ENCODE measurements at regions not wholly inside any gene's neighbourhood (a gene's known extent, or its start where the extent isn't known, plus 50 kb on each side); places are given as distances from the start of the nearest gene placed in this dataset.

- Histone ChIP-seq H3K27me3 (ENCODE audit: control insufficient read depth in 1 of 2, insufficient read depth in 2 of 2, low read length in 2 of 2) (no peaks in the 10 kb centered on the region), H3K4me3 (ENCODE audit: low read depth in 1 of 2, low read length in 2 of 2) (no peak overlapping the region), H3K27ac (ENCODE audit: low read depth, low read length) (no peak overlapping the region), H3K4me1 (ENCODE audit: control insufficient read depth in 1 of 2, insufficient read depth in 2 of 2, low read length in 2 of 2) (no peaks in the 10 kb centered on the region), H3K9me3 (ENCODE audit: control insufficient read depth in 1 of 2, low read length in 2 of 2) (no peaks in the 10 kb centered on the region), H3K36me3 (ENCODE audit: control insufficient read depth in 1 of 2, insufficient read depth in 2 of 2, low read length in 2 of 2) (no peaks in the 10 kb centered on the region), H3K9ac (ENCODE audit: low read depth in 1 of 2, low read length in 2 of 2) (no peak overlapping the region)
Observed at GRCh38 chr3:113065336-113065735, 74.6 kb downstream of the GTPBP8 start.

GRCh38 chr3:113070072-113070640 lies 79.4 kb downstream of the GTPBP8 start:
- H3K27me3 ChIP-seq (ENCODE audit: control insufficient read depth in 1 of 2, insufficient read depth in 2 of 2, low read length in 2 of 2) = no peaks in the 10 kb centered on the region
- H3K9me3 ChIP-seq (ENCODE audit: control insufficient read depth in 1 of 2, low read length in 2 of 2) = no peaks in the 10 kb centered on the region
- H3K4me3 ChIP-seq (ENCODE audit: low read depth in 1 of 2, low read length in 2 of 2) = no peak overlapping the region
- no peaks in the 10 kb centered on the region for H3K4me1 ChIP-seq (ENCODE audit: control insufficient read depth in 1 of 2, insufficient read depth in 2 of 2, low read length in 2 of 2)
- H3K36me3 ChIP-seq (ENCODE audit: control insufficient read depth in 1 of 2, insufficient read depth in 2 of 2, low read length in 2 of 2) = no peaks in the 10 kb centered on the region
- no peak overlapping the region for H3K9ac ChIP-seq (ENCODE audit: low read depth in 1 of 2, low read length in 2 of 2)
- H3K27ac ChIP-seq (ENCODE audit: low read depth, low read length) = no peak overlapping the region

GRCh38 chr3:113070681-113071113 lies 79.9 kb downstream of the GTPBP8 start:
- H3K9ac ChIP-seq (ENCODE audit: low read depth in 1 of 2, low read length in 2 of 2) = no peak overlapping the region
- no peaks in the 10 kb centered on the region for H3K9me3 ChIP-seq (ENCODE audit: control insufficient read depth in 1 of 2, low read length in 2 of 2)
- no peak overlapping the region for H3K4me3 ChIP-seq (ENCODE audit: low read depth in 1 of 2, low read length in 2 of 2)
- no peaks in the 10 kb centered on the region for H3K27me3 ChIP-seq (ENCODE audit: control insufficient read depth in 1 of 2, insufficient read depth in 2 of 2, low read length in 2 of 2)
- no peaks in the 10 kb centered on the region for H3K4me1 ChIP-seq (ENCODE audit: control insufficient read depth in 1 of 2, insufficient read depth in 2 of 2, low read length in 2 of 2)
- no peaks in the 10 kb centered on the region for H3K36me3 ChIP-seq (ENCODE audit: control insufficient read depth in 1 of 2, insufficient read depth in 2 of 2, low read length in 2 of 2)
- no peak overlapping the region for H3K27ac ChIP-seq (ENCODE audit: low read depth, low read length)

GRCh38 chr3:113075588-113075987 lies 84.8 kb downstream of the GTPBP8 start:
- no peaks in the 10 kb centered on the region for H3K9me3 ChIP-seq (ENCODE audit: control insufficient read depth in 1 of 2, low read length in 2 of 2)
- no peaks in the 10 kb centered on the region for H3K27me3 ChIP-seq (ENCODE audit: control insufficient read depth in 1 of 2, insufficient read depth in 2 of 2, low read length in 2 of 2)
- H3K4me1 ChIP-seq (ENCODE audit: control insufficient read depth in 1 of 2, insufficient read depth in 2 of 2, low read length in 2 of 2) = no peaks in the 10 kb centered on the region
- no peak overlapping the region for H3K4me3 ChIP-seq (ENCODE audit: low read depth in 1 of 2, low read length in 2 of 2)
- no peak overlapping the region for H3K27ac ChIP-seq (ENCODE audit: low read depth, low read length)
- H3K36me3 ChIP-seq (ENCODE audit: control insufficient read depth in 1 of 2, insufficient read depth in 2 of 2, low read length in 2 of 2) = no peaks in the 10 kb centered on the region
- H3K9ac ChIP-seq (ENCODE audit: low read depth in 1 of 2, low read length in 2 of 2) = no peak overlapping the region

GRCh38 chr3:113079218-113079961 lies 88.6 kb downstream of the GTPBP8 start:
- no peaks in the 10 kb centered on the region for H3K9me3 ChIP-seq (ENCODE audit: control insufficient read depth in 1 of 2, low read length in 2 of 2)
- H3K27ac ChIP-seq (ENCODE audit: low read depth, low read length) = peak overlapping the region; percentile 41
- H3K9ac ChIP-seq (ENCODE audit: low read depth in 1 of 2, low read length in 2 of 2) = no peak overlapping the region

GRCh38 chr3:113084777-113085176 lies 94.0 kb downstream of the GTPBP8 start:
- Histone ChIP-seq H3K36me3 (ENCODE audit: control insufficient read depth in 1 of 2, insufficient read depth in 2 of 2, low read length in 2 of 2) (no peaks in the 10 kb centered on the region), H3K4me3 (ENCODE audit: low read depth in 1 of 2, low read length in 2 of 2) (no peak overlapping the region), H3K9me3 (ENCODE audit: control insufficient read depth in 1 of 2, low read length in 2 of 2) (no peaks in the 10 kb centered on the region), H3K27ac (ENCODE audit: low read depth, low read length) (no peak overlapping the region), H3K9ac (ENCODE audit: low read depth in 1 of 2, low read length in 2 of 2) (no peak overlapping the region), H3K27me3 (ENCODE audit: control insufficient read depth in 1 of 2, insufficient read depth in 2 of 2, low read length in 2 of 2) (no peaks in the 10 kb centered on the region), H3K4me1 (ENCODE audit: control insufficient read depth in 1 of 2, insufficient read depth in 2 of 2, low read length in 2 of 2) (no peaks in the 10 kb centered on the region)

More at GRCh38 chr3:113079218-113079961, 88.6 kb downstream of the GTPBP8 start:
- Histone ChIP-seq H3K36me3 (ENCODE audit: control insufficient read depth in 1 of 2, insufficient read depth in 2 of 2, low read length in 2 of 2) (no peaks in the 10 kb centered on the region), H3K4me1 (ENCODE audit: control insufficient read depth in 1 of 2, insufficient read depth in 2 of 2, low read length in 2 of 2) (no peaks in the 10 kb centered on the region), H3K27me3 (ENCODE audit: control insufficient read depth in 1 of 2, insufficient read depth in 2 of 2, low read length in 2 of 2) (no peaks in the 10 kb centered on the region), H3K4me3 (ENCODE audit: low read depth in 1 of 2, low read length in 2 of 2) (peak overlapping the region in 1 of 2 donors; percentile 2)

GRCh38 chr3:113086560-113087461 lies 96.0 kb downstream of the GTPBP8 start:
- H3K27me3 ChIP-seq (ENCODE audit: control insufficient read depth in 1 of 2, insufficient read depth in 2 of 2, low read length in 2 of 2) = no peaks in the 10 kb centered on the region
- no peak overlapping the region for H3K27ac ChIP-seq (ENCODE audit: low read depth, low read length)
- no peaks in the 10 kb centered on the region for H3K36me3 ChIP-seq (ENCODE audit: control insufficient read depth in 1 of 2, insufficient read depth in 2 of 2, low read length in 2 of 2)

GRCh38 chr3:113088616-113089015 lies 97.8 kb downstream of the GTPBP8 start:
- H3K27ac ChIP-seq (ENCODE audit: low read depth, low read length) = no peak overlapping the region

More at GRCh38 chr3:113086560-113087461, 96.0 kb downstream of the GTPBP8 start:
- Histone ChIP-seq H3K9me3 (ENCODE audit: control insufficient read depth in 1 of 2, low read length in 2 of 2) (no peaks in the 10 kb centered on the region), H3K9ac (ENCODE audit: low read depth in 1 of 2, low read length in 2 of 2) (no peak overlapping the region), H3K4me1 (ENCODE audit: control insufficient read depth in 1 of 2, insufficient read depth in 2 of 2, low read length in 2 of 2) (no peaks in the 10 kb centered on the region), H3K4me3 (ENCODE audit: low read depth in 1 of 2, low read length in 2 of 2) (no peak overlapping the region)

GRCh38 chr3:113091417-113091816 lies 100.6 kb downstream of the GTPBP8 start:
- Histone ChIP-seq H3K27me3 (ENCODE audit: control insufficient read depth in 1 of 2, insufficient read depth in 2 of 2, low read length in 2 of 2) (no peaks in the 10 kb centered on the region), H3K9me3 (ENCODE audit: control insufficient read depth in 1 of 2, low read length in 2 of 2) (no peaks in the 10 kb centered on the region), H3K27ac (ENCODE audit: low read depth, low read length) (no peak overlapping the region), H3K36me3 (ENCODE audit: control insufficient read depth in 1 of 2, insufficient read depth in 2 of 2, low read length in 2 of 2) (no peaks in the 10 kb centered on the region), H3K4me1 (ENCODE audit: control insufficient read depth in 1 of 2, insufficient read depth in 2 of 2, low read length in 2 of 2) (no peaks in the 10 kb centered on the region), H3K4me3 (ENCODE audit: low read depth in 1 of 2, low read length in 2 of 2) (no peak overlapping the region), H3K9ac (ENCODE audit: low read depth in 1 of 2, low read length in 2 of 2) (no peak overlapping the region)

More at GRCh38 chr3:113088616-113089015, 97.8 kb downstream of the GTPBP8 start:
- Histone ChIP-seq H3K9ac (ENCODE audit: low read depth in 1 of 2, low read length in 2 of 2) (no peak overlapping the region), H3K4me1 (ENCODE audit: control insufficient read depth in 1 of 2, insufficient read depth in 2 of 2, low read length in 2 of 2) (no peaks in the 10 kb centered on the region), H3K4me3 (ENCODE audit: low read depth in 1 of 2, low read length in 2 of 2) (no peak overlapping the region), H3K27me3 (ENCODE audit: control insufficient read depth in 1 of 2, insufficient read depth in 2 of 2, low read length in 2 of 2) (no peaks in the 10 kb centered on the region), H3K9me3 (ENCODE audit: control insufficient read depth in 1 of 2, low read length in 2 of 2) (no peaks in the 10 kb centered on the region), H3K36me3 (ENCODE audit: control insufficient read depth in 1 of 2, insufficient read depth in 2 of 2, low read length in 2 of 2) (no peaks in the 10 kb centered on the region)

GRCh38 chr3:113092746-113093145 lies 102.0 kb downstream of the GTPBP8 start:
- Histone ChIP-seq H3K4me3 (ENCODE audit: low read depth in 1 of 2, low read length in 2 of 2) (no peak overlapping the region), H3K4me1 (ENCODE audit: control insufficient read depth in 1 of 2, insufficient read depth in 2 of 2, low read length in 2 of 2) (no peaks in the 10 kb centered on the region), H3K27me3 (ENCODE audit: control insufficient read depth in 1 of 2, insufficient read depth in 2 of 2, low read length in 2 of 2) (no peaks in the 10 kb centered on the region), H3K9me3 (ENCODE audit: control insufficient read depth in 1 of 2, low read length in 2 of 2) (no peaks in the 10 kb centered on the region), H3K36me3 (ENCODE audit: control insufficient read depth in 1 of 2, insufficient read depth in 2 of 2, low read length in 2 of 2) (no peaks in the 10 kb centered on the region), H3K27ac (ENCODE audit: low read depth, low read length) (no peak overlapping the region), H3K9ac (ENCODE audit: low read depth in 1 of 2, low read length in 2 of 2) (no peak overlapping the region)
